ENCODE measurements at regions not wholly inside any gene's neighbourhood (a gene's known extent, or its start where the extent isn't known, plus 50 kb on each side); places are given as distances from the start of the nearest gene placed in this dataset.

DNA sequence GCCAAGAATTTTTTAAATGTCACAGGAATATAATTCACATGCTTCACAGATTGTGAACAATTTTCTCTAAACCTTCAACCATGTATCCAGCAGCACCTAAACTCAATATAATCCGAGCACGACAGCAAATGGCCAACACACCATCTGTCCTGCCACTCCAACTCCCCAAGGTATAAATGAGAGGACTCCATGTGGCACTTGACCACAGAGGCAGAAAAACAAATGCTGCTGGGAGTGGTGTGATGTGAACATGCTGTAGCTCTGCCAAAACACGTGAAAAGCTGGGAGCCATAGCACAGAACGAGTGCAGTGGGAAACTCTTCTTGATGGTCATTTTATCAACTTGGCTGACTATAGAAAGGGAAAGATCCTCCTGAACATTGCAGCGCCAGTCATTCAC lies 70.9 kb downstream of the LLPH start:
- CTCF ChIA-PET = interaction anchor here (2.4 kb wide), 1 partner anchor 27 kb away, joined by 6 read pairs; no protein-coding TSS in a partner anchor
- POLR2A ChIA-PET = no interaction called here
- dilution Hi-C loops (cut with MboI; ENCODE audit: extremely low pct_ligation_motif_present, low sequenced_read_pairs) (no loop called here), intact Hi-C loops (cut with micrococcal nuclease) (no loop called here)
- Histone ChIP-seq H3K9me3 (replicated peaks; ENCODE audit: control insufficient read depth, insufficient read depth, low read length) (no peaks in the 10 kb centered on the region), H3K4me2 (ENCODE audit: insufficient read depth, low read length) (no peak overlapping the region), H3K4me3 (replicated peaks in 1 of 3; ENCODE audit: insufficient read depth in 1 of 3, low read depth in 1 of 3, low read length in 3 of 3) (no peak overlapping the region), H3K4me1 (ENCODE audit: control insufficient read depth, extremely low read depth, insufficient read depth, low read length) (peaks cover 10% of the 10 kb centered on the region), H3K27ac (ENCODE audit: insufficient read depth, low read depth, low read length) (no peak overlapping the region), H3K9ac (replicated peaks; ENCODE audit: extremely low read depth, insufficient read depth, low read length) (no peak overlapping the region), H3K27me3 (ENCODE audit: control insufficient read depth in 2 of 2, insufficient read depth in 2 of 2, low read length in 2 of 2) (peaks cover 0 to 8% of the 10 kb centered on the region in 2 experiments), H3K36me3 (ENCODE audit: control insufficient read depth in 2 of 2, extremely low read depth in 1 of 2, insufficient read depth in 2 of 2, low read length in 2 of 2) (no peaks in the 10 kb centered on the region), H4K20me1 (replicated peaks; ENCODE audit: control insufficient read depth, extremely low read depth, insufficient read depth, low read length) (no peaks in the 10 kb centered on the region), H3K9me1 (replicated peaks; ENCODE audit: control insufficient read depth, extremely low read depth, insufficient read depth, low read length) (no peaks in the 10 kb centered on the region), H3K79me2 (ENCODE audit: control insufficient read depth, insufficient read depth, low read length) (no peaks in the 10 kb centered on the region), H2AFZ (ENCODE audit: low read depth, low read length) (no peak overlapping the region)
- no TSS peak for BruUV-seq (replicated peaks)
- FAIRE-seq = no peak
- TF ChIP-seq, protein P1, sequence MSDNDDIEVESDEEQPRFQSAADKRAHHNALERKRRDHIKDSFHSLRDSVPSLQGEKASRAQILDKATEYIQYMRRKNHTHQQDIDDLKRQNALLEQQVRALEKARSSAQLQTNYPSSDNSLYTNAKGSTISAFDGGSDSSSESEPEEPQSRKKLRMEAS (IDR thresholded peaks at IDR 0.05; ENCODE audit: insufficient read depth, insufficient read length) = no peak
- TF ChIP-seq JUN (IDR thresholded peaks at IDR 0.05; ENCODE audit: borderline replicate concordance, insufficient read depth, insufficient read length, low read depth) (no peak), FOS (IDR thresholded peaks at IDR 0.05; ENCODE audit: borderline replicate concordance, insufficient read depth, low read length) (no peak), GATA2 (IDR thresholded peaks at IDR 0.05; ENCODE audit: insufficient read depth, insufficient read length, low read depth, low read length) (no peak), EZH2 (IDR thresholded peaks at IDR 0.05; ENCODE audit: borderline replicate concordance, low read depth, low read length, severe bottlenecking) (no peak), POLR2A (IDR thresholded peaks at IDR 0.05; ENCODE audit: low read depth, low read length) (no peak), POLR2AphosphoS5 (IDR thresholded peaks at IDR 0.05; ENCODE audit: insufficient read depth, low read depth, low read length) (no peak), MYC (IDR thresholded peaks at IDR 0.05; ENCODE audit: low read depth, low read length) (no peak)
- TF ChIP-seq, protein P2, sequence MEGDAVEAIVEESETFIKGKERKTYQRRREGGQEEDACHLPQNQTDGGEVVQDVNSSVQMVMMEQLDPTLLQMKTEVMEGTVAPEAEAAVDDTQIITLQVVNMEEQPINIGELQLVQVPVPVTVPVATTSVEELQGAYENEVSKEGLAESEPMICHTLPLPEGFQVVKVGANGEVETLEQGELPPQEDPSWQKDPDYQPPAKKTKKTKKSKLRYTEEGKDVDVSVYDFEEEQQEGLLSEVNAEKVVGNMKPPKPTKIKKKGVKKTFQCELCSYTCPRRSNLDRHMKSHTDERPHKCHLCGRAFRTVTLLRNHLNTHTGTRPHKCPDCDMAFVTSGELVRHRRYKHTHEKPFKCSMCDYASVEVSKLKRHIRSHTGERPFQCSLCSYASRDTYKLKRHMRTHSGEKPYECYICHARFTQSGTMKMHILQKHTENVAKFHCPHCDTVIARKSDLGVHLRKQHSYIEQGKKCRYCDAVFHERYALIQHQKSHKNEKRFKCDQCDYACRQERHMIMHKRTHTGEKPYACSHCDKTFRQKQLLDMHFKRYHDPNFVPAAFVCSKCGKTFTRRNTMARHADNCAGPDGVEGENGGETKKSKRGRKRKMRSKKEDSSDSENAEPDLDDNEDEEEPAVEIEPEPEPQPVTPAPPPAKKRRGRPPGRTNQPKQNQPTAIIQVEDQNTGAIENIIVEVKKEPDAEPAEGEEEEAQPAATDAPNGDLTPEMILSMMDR (IDR thresholded peaks at IDR 0.05; ENCODE audit: extremely low read depth in 1 of 2, insufficient read depth in 1 of 2, low read depth in 1 of 2, low read length in 2 of 2) = no peak
- DNase-seq (ENCODE audit: low read depth, low spot score) = no peak
